ENCODE measurements at regions not wholly inside any gene's neighbourhood (a gene's known extent, or its start where the extent isn't known, plus 50 kb on each side); places are given as distances from the start of the nearest gene placed in this dataset.

GRCh38 chr13:22468045-22468444 lies 712.7 kb upstream of the SGCG start:
- H2BK15ac ChIP-seq (ENCODE audit: low read length): no peak overlapping the region
- no peak overlapping the region for H2AK5ac ChIP-seq (ENCODE audit: low read depth, low read length)
- H4K5ac ChIP-seq (ENCODE audit: insufficient read length, low read depth, low read length): no peak overlapping the region
- H3K27ac ChIP-seq (ENCODE audit: low read depth, low read length): no peak overlapping the region
- H3K9ac ChIP-seq (replicated peaks in 1 of 4; ENCODE audit: extremely low read depth in 1 of 4, low read depth in 3 of 4, low read length in 3 of 4): no peak overlapping the region
- no peaks in the 10 kb centered on the region for H3K79me1 ChIP-seq (ENCODE audit: low read depth, low read length)
- H3K9me3 ChIP-seq (ENCODE audit: insufficient read depth in 2 of 2, low read depth in 1 of 2, low read length in 1 of 2): no peaks in the 10 kb centered on the region
- no peak overlapping the region for H3K56ac ChIP-seq (replicated peaks; ENCODE audit: insufficient read length, low read depth, low read length)
- no peak overlapping the region for H3K14ac ChIP-seq (ENCODE audit: insufficient read length)
- no peak for FAIRE-seq
- H4K8ac ChIP-seq (ENCODE audit: extremely low read depth, insufficient read depth, low read length): no peak overlapping the region
- no peak overlapping the region for H2BK5ac ChIP-seq (ENCODE audit: low read depth, low read length)
- no peaks in the 10 kb centered on the region for H3K27me3 ChIP-seq (replicated peaks in 1 of 4; ENCODE audit: control insufficient read depth in 3 of 4, extremely low read depth in 1 of 4, insufficient read depth in 3 of 4, low read length in 3 of 4)
- H4K20me1 ChIP-seq (replicated peaks in 1 of 2; ENCODE audit: control insufficient read depth in 1 of 2, insufficient read depth in 2 of 2, low read length in 2 of 2): no peaks in the 10 kb centered on the region
- H4K91ac ChIP-seq (replicated peaks; ENCODE audit: insufficient read length, low read length): no peak overlapping the region
- H3K4me2 ChIP-seq (ENCODE audit: insufficient read depth in 1 of 2, low read depth in 2 of 2, low read length in 2 of 2): no peak overlapping the region
- 87% methylated on average over 1 of the region's 1 CpG; no CpG with 5 or more reads in 1 of the 2 experiments for WGBS, 2 experiments (ENCODE audit: extremely low coverage in 1 of 2, insufficient coverage in 1 of 2, insufficient read length in 1 of 2, insufficient replicate concordance in 2 of 2, low coverage in 1 of 2, low lambda C conversion rate in 2 of 2, missing lambda C conversion rate in 1 of 2)
- DNase-seq (ENCODE audit: low read depth in 1 of 2, low spot score in 2 of 2): no peak
- H2BK12ac ChIP-seq (ENCODE audit: low read depth, low read length): no peak overlapping the region
- no peaks in the 10 kb centered on the region for H3K23me2 ChIP-seq (ENCODE audit: low read depth, low read length)
- no peaks in the 10 kb centered on the region for H3K79me2 ChIP-seq (ENCODE audit: control insufficient read depth in 1 of 2, insufficient read depth in 2 of 2, low read length in 2 of 2)
- H2AFZ ChIP-seq (ENCODE audit: low read length): no peak overlapping the region
- no peak for TF ChIP-seq KDM1A (IDR thresholded peaks at IDR 0.05; ENCODE audit: borderline replicate concordance, low read length)
- no peak for TF ChIP-seq RFX5 (IDR thresholded peaks at IDR 0.05; ENCODE audit: borderline replicate concordance, low read depth, low read length)
- TF ChIP-seq POLR2AphosphoS5 (IDR thresholded peaks at IDR 0.05; ENCODE audit: low read depth, low read length): no peak
- no peak for TF ChIP-seq RBBP5 (IDR thresholded peaks at IDR 0.05; ENCODE audit: borderline replicate concordance, low read depth, low read length)
- TF ChIP-seq, protein P1, sequence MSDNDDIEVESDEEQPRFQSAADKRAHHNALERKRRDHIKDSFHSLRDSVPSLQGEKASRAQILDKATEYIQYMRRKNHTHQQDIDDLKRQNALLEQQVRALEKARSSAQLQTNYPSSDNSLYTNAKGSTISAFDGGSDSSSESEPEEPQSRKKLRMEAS (IDR thresholded peaks at IDR 0.05): no peak
- TF ChIP-seq NANOG (IDR thresholded peaks at IDR 0.05; ENCODE audit: insufficient read depth, low read depth, low read length, poor library complexity, severe bottlenecking): no peak
- no peak overlapping the region for H3K18ac ChIP-seq (ENCODE audit: extremely low read depth, low read length)
- CTCF ChIA-PET (ENCODE audit: partially characterized antibody): no interaction called here
- POLR2A ChIA-PET (ENCODE audit: partially characterized antibody): no interaction called here
- H2BK120ac ChIP-seq (replicated peaks; ENCODE audit: low read depth, low read length): no peak overlapping the region
- no peak overlapping the region for H3K4me3 ChIP-seq (ENCODE audit: extremely low read depth in 1 of 4, insufficient read depth in 2 of 4, low read depth in 3 of 4, low read length in 4 of 4)
- H3K23ac ChIP-seq (ENCODE audit: insufficient read length): no peak overlapping the region
- H3K36me3 ChIP-seq (ENCODE audit: control insufficient read depth in 2 of 4, insufficient read depth in 4 of 4, low read length in 3 of 4): no peaks in the 10 kb centered on the region
- H3K4ac ChIP-seq (replicated peaks; ENCODE audit: insufficient read length, low read depth, low read length): no peak overlapping the region
- H2BK20ac ChIP-seq (ENCODE audit: low read length): no peak overlapping the region
- no peaks in the 10 kb centered on the region for H3K4me1 ChIP-seq (replicated peaks in 1 of 4; ENCODE audit: control insufficient read depth in 3 of 4, insufficient read depth in 4 of 4, low read length in 3 of 4)
